Lung (tissue), 11 donors: ENCODE measurements at regions not wholly inside any gene's neighbourhood (a gene's known extent, or its start where the extent isn't known, plus 50 kb on each side); places are given as distances from the start of the nearest gene placed in this dataset.

Experiments used
- ATAC-seq: fragments of 200-7000 bp; cut with Tn5 transposase; one replicate; pipeline ENCODE4 v1.9.1; 2020; ENCODE audit warnings: moderate number of reproducible peaks; ENCODE audit not compliant: insufficient read depth, low FRiP score
- DNase-seq, 3 donors: peaks; one replicate each; pipeline ENCODE4 v3.0.0-alpha.2; 2013 to 2017
- H3K27ac ChIP-seq, 2 donors: one replicate each; pipeline ENCODE4 v1.5.1; 2013; ENCODE audit warnings: mild to moderate bottlenecking in 2 of 2, moderate library complexity in 2 of 2, control low read depth in 1 of 2, inconsistent platforms in 1 of 2, low read depth in 1 of 2, low read length in 1 of 2
- H3K27me3 ChIP-seq, 3 donors: one replicate each; pipeline ENCODE4 v1.5.1; 2013; ENCODE audit warnings: low read length in 2 of 3; ENCODE audit not compliant: control insufficient read depth in 3 of 3, insufficient read depth in 3 of 3
- H3K36me3 ChIP-seq, 4 donors: one replicate each; pipeline ENCODE4 v1.5.1; 2013; ENCODE audit warnings: low read length in 4 of 4, mild to moderate bottlenecking in 1 of 4, moderate library complexity in 1 of 4; ENCODE audit not compliant: control insufficient read depth in 4 of 4, insufficient read depth in 4 of 4
- H3K4me1 ChIP-seq, 5 donors: one replicate each; pipeline ENCODE4 v1.5.1; 2013; ENCODE audit warnings: low read length in 5 of 5, mild to moderate bottlenecking in 2 of 5, moderate library complexity in 1 of 5; ENCODE audit not compliant: control insufficient read depth in 5 of 5, insufficient read depth in 5 of 5
- H3K4me3 ChIP-seq: one replicate; pipeline ENCODE4 v1.5.1; 2013; ENCODE audit warnings: mild to moderate bottlenecking, control low read depth, moderate library complexity
- H3K9ac ChIP-seq, 2 donors: one replicate each; pipeline ENCODE4 v1.5.1; 2013; ENCODE audit warnings: low read length in 2 of 2, control low read depth in 1 of 2; ENCODE audit not compliant: insufficient read depth in 1 of 2
- H3K9me3 ChIP-seq, 4 donors: one replicate each; pipeline ENCODE4 v1.5.1; 2013; ENCODE audit warnings: low read length in 3 of 4, mild to moderate bottlenecking in 1 of 4, moderate library complexity in 1 of 4; ENCODE audit not compliant: control insufficient read depth in 4 of 4, insufficient read depth in 3 of 4
- CTCF ChIP-seq: IDR thresholded peaks from 2 replicates; pipeline ENCODE4 v1.5.1; 2012; ENCODE audit warnings: mild to moderate bottlenecking; ENCODE audit errors: control extremely low read depth, extremely low read depth
- WGBS, 2 donors: extraction: QIAGEN DNeasy Blood & Tissue Kit; methylation state at CpG; one replicate each; pipeline ENCODE4 v1.1.7; 2013; 5-methylcytosine and 5-hydroxymethylcytosine counted together
- donor health status: control.
- donor health status: control.
- donor health status: Bipolar disorder and iron deficiency.
- donor health status: healthy.
- donor health status: DM: yes; HTN: yes; CAD: no.

- Histone ChIP-seq H3K27ac (no peak overlapping the region), H3K4me1 (peaks cover 3 to 13% (median 7%) of the 10 kb centered on the region in 5 donors), H3K9me3 (no peaks in the 10 kb centered on the region), H3K36me3 (no peaks in the 10 kb centered on the region), H3K9ac (no peak overlapping the region), H3K4me3 (no peak overlapping the region), H3K27me3 (no peaks in the 10 kb centered on the region)
- WGBS, 2 donors, result 82 to 85% methylated on average over 8 of the region's 8 CpGs
- no peak for TF ChIP-seq CTCF
- ATAC-seq (no peak), DNase-seq (no peak)
Observed at GRCh38 chr11:95363708-95364107, 132.7 kb upstream of the SESN3 start.

- Histone ChIP-seq H3K9ac (no peak overlapping the region), H3K27me3 (no peaks in the 10 kb centered on the region), H3K4me3 (no peak overlapping the region), H3K36me3 (no peaks in the 10 kb centered on the region), H3K27ac (no peak overlapping the region), H3K4me1 (peaks cover 3 to 13% (median 10%) of the 10 kb centered on the region in 5 donors), H3K9me3 (no peaks in the 10 kb centered on the region)
- TF ChIP-seq CTCF, result no peak
- DNase-seq, result peak in 1 of 3 donors; percentile 36
- no peak for ATAC-seq
- WGBS, 2 donors, result 39 to 49% methylated on average over 3 of the region's 3 CpGs
Observed at GRCh38 chr11:95363164-95363563, 132.2 kb upstream of the SESN3 start.

- 95 to 99% methylated on average over 2 of the region's 2 CpGs for WGBS, 2 donors
- Histone ChIP-seq H3K4me1 (peaks cover 3 to 13% (median 10%) of the 10 kb centered on the region in 5 donors), H3K9me3 (no peaks in the 10 kb centered on the region), H3K27me3 (no peaks in the 10 kb centered on the region), H3K9ac (no peak overlapping the region), H3K4me3 (no peak overlapping the region), H3K36me3 (no peaks in the 10 kb centered on the region), H3K27ac (no peak overlapping the region)
- ATAC-seq, result no peak
- DNase-seq, result no peak
- no peak for TF ChIP-seq CTCF
Observed at GRCh38 chr11:95361180-95361579, 130.2 kb upstream of the SESN3 start.

GRCh38 chr11:95360377-95361075, 129.5 kb upstream of the SESN3 start:
- Histone ChIP-seq H3K9ac (no peak overlapping the region), H3K36me3 (no peaks in the 10 kb centered on the region), H3K4me1 (peaks cover 3 to 13% (median 10%) of the 10 kb centered on the region in 5 donors), H3K27ac (no peak overlapping the region), H3K4me3 (no peak overlapping the region), H3K9me3 (no peaks in the 10 kb centered on the region), H3K27me3 (no peaks in the 10 kb centered on the region)
- no peak for TF ChIP-seq CTCF
- ATAC-seq (no peak), DNase-seq (no peak)
- 58 to 76% methylated on average over 8 of the region's 8 CpGs for WGBS, 2 donors
